ENCODE measurements at regions not wholly inside any gene's neighbourhood (a gene's known extent, or its start where the extent isn't known, plus 50 kb on each side); places are given as distances from the start of the nearest gene placed in this dataset.

- Histone ChIP-seq H3K9ac (no peak overlapping the region), H3K4me2 (no peak overlapping the region)
Measured at GRCh38 chr2:117058366-117058765, 756.1 kb upstream of the DDX18 start.

GRCh38 chr2:117064021-117064420 lies 750.5 kb upstream of the DDX18 start:
- H3K79me2 ChIP-seq (ENCODE audit: insufficient read depth, low read depth), result no peaks in the 10 kb centered on the region
- H3K4me2 ChIP-seq, result no peak overlapping the region
- TF ChIP-seq CTCF (conservative IDR thresholded peaks at IDR 0.05; ENCODE audit: low read depth, low read length), result no peak
- no peaks in the 10 kb centered on the region for H4K20me1 ChIP-seq (ENCODE audit: insufficient read depth)
- H3K4me1 ChIP-seq (ENCODE audit: low read depth, poor library complexity, severe bottlenecking), result no peaks in the 10 kb centered on the region
- H3K27ac ChIP-seq, result no peak overlapping the region
- H3K36me3 ChIP-seq (ENCODE audit: insufficient read depth), result no peaks in the 10 kb centered on the region
- no peak overlapping the region for H3K4me3 ChIP-seq (IDR thresholded peaks at IDR 0.05; ENCODE audit: insufficient read depth, low read depth, low read length)
- H3K27me3 ChIP-seq (ENCODE audit: insufficient read depth, low read depth), result no peaks in the 10 kb centered on the region
- no peak overlapping the region for H3K9ac ChIP-seq
- no peak overlapping the region for H2AFZ ChIP-seq (ENCODE audit: low read depth)

More at GRCh38 chr2:117058366-117058765, 756.1 kb upstream of the DDX18 start:
- no peak overlapping the region for H3K27ac ChIP-seq
- no peak overlapping the region for H3K4me3 ChIP-seq (IDR thresholded peaks at IDR 0.05; ENCODE audit: insufficient read depth, low read depth, low read length)
- no peaks in the 10 kb centered on the region for H4K20me1 ChIP-seq (ENCODE audit: insufficient read depth)
- no peaks in the 10 kb centered on the region for H3K4me1 ChIP-seq (ENCODE audit: low read depth, poor library complexity, severe bottlenecking)
- H2AFZ ChIP-seq (ENCODE audit: low read depth), result no peak overlapping the region
- H3K79me2 ChIP-seq (ENCODE audit: insufficient read depth, low read depth), result no peaks in the 10 kb centered on the region
- H3K27me3 ChIP-seq (ENCODE audit: insufficient read depth, low read depth), result no peaks in the 10 kb centered on the region
- TF ChIP-seq CTCF (conservative IDR thresholded peaks at IDR 0.05; ENCODE audit: low read depth, low read length), result no peak
- H3K36me3 ChIP-seq (ENCODE audit: insufficient read depth), result no peaks in the 10 kb centered on the region

GRCh38 chr2:117065912-117066311 lies 748.6 kb upstream of the DDX18 start:
- no peaks in the 10 kb centered on the region for H3K27me3 ChIP-seq (ENCODE audit: insufficient read depth, low read depth)
- no peak overlapping the region for H3K4me3 ChIP-seq (IDR thresholded peaks at IDR 0.05; ENCODE audit: insufficient read depth, low read depth, low read length)
- H4K20me1 ChIP-seq (ENCODE audit: insufficient read depth), result no peaks in the 10 kb centered on the region
- no peak overlapping the region for H2AFZ ChIP-seq (ENCODE audit: low read depth)
- no peaks in the 10 kb centered on the region for H3K79me2 ChIP-seq (ENCODE audit: insufficient read depth, low read depth)
- no peaks in the 10 kb centered on the region for H3K36me3 ChIP-seq (ENCODE audit: insufficient read depth)
- no peak for TF ChIP-seq CTCF (conservative IDR thresholded peaks at IDR 0.05; ENCODE audit: low read depth, low read length)
- H3K4me2 ChIP-seq, result no peak overlapping the region
- H3K9ac ChIP-seq, result no peak overlapping the region
- no peak overlapping the region for H3K27ac ChIP-seq
- no peaks in the 10 kb centered on the region for H3K4me1 ChIP-seq (ENCODE audit: low read depth, poor library complexity, severe bottlenecking)

GRCh38 chr2:117067900-117068299 lies 746.6 kb upstream of the DDX18 start:
- no peak for TF ChIP-seq CTCF (conservative IDR thresholded peaks at IDR 0.05; ENCODE audit: low read depth, low read length)

More at GRCh38 chr2:117067900-117068299, 746.6 kb upstream of the DDX18 start:
- Histone ChIP-seq H3K4me2 (no peak overlapping the region), H2AFZ (ENCODE audit: low read depth) (no peak overlapping the region), H3K79me2 (ENCODE audit: insufficient read depth, low read depth) (no peaks in the 10 kb centered on the region), H3K4me3 (IDR thresholded peaks at IDR 0.05; ENCODE audit: insufficient read depth, low read depth, low read length) (no peak overlapping the region), H3K4me1 (ENCODE audit: low read depth, poor library complexity, severe bottlenecking) (no peaks in the 10 kb centered on the region), H3K36me3 (ENCODE audit: insufficient read depth) (no peaks in the 10 kb centered on the region), H4K20me1 (ENCODE audit: insufficient read depth) (no peaks in the 10 kb centered on the region), H3K9ac (no peak overlapping the region), H3K27ac (no peak overlapping the region), H3K27me3 (ENCODE audit: insufficient read depth, low read depth) (no peaks in the 10 kb centered on the region)
